AG08396 (cell line): ENCODE measurements at regions not wholly inside any gene's neighbourhood (a gene's known extent, or its start where the extent isn't known, plus 50 kb on each side); places are given as distances from the start of the nearest gene placed in this dataset.
"Not testable (repeated sequence)": the region's sequence is repeated elsewhere in the genome, so short reads cannot be mapped to it uniquely, and the experiment has no call there.

Source experiments
- DNase-seq: peaks from one replicate; pipeline ENCODE4 v3.0.0; 2012; ENCODE audit warnings: low spot score, mixed read lengths

- DNase-seq = no peak
Observed at GRCh38 chr3:78427303-78427702, 1340.5 kb downstream of the ROBO1 start.

- DNase-seq = no peak
Observed at GRCh38 chr3:78430741-78431140, 1337.1 kb downstream of the ROBO1 start.

GRCh38 chr3:78434801-78435200 lies 1333.0 kb downstream of the ROBO1 start:
- no peak for DNase-seq

- no peak for DNase-seq
Observed at GRCh38 chr3:78455166-78455565, 1312.6 kb downstream of the ROBO1 start.

GRCh38 chr3:78455712-78456433 lies 1311.9 kb downstream of the ROBO1 start:
- no peak for DNase-seq

- DNase-seq = no peak
Observed at GRCh38 chr3:78459796-78460195, 1308.0 kb downstream of the ROBO1 start.

- no peak for DNase-seq
Observed at GRCh38 chr3:78462021-78462420, 1305.8 kb downstream of the ROBO1 start.

- DNase-seq = no peak
Observed at GRCh38 chr3:78476076-78476475, 1291.7 kb downstream of the ROBO1 start.

- no peak for DNase-seq
Observed at GRCh38 chr3:78481050-78481449, 1286.7 kb downstream of the ROBO1 start.

- DNase-seq = no peak
Observed at GRCh38 chr3:78483090-78483489, 1284.7 kb downstream of the ROBO1 start.

GRCh38 chr3:78494851-78495250 lies 1272.9 kb downstream of the ROBO1 start:
- DNase-seq = no peak

GRCh38 chr3:78495301-78495700 lies 1272.5 kb downstream of the ROBO1 start:
- no peak for DNase-seq

- no peak for DNase-seq
Observed at GRCh38 chr3:78496501-78496900, 1271.3 kb downstream of the ROBO1 start.

GRCh38 chr3:78497021-78497420 lies 1270.8 kb downstream of the ROBO1 start:
- DNase-seq = no peak

GRCh38 chr3:78497767-78498166 lies 1270.0 kb downstream of the ROBO1 start:
- DNase-seq = no peak

- no peak for DNase-seq
Observed at GRCh38 chr3:78506061-78506460, 1261.7 kb downstream of the ROBO1 start.

GRCh38 chr3:78506581-78507195 lies 1261.1 kb downstream of the ROBO1 start:
- no peak for DNase-seq

GRCh38 chr3:78507196-78507984 lies 1260.4 kb downstream of the ROBO1 start:
- DNase-seq = no peak

- no peak for DNase-seq
Observed at GRCh38 chr3:78511840-78512239, 1256.0 kb downstream of the ROBO1 start.

GRCh38 chr3:78512786-78513185 lies 1255.0 kb downstream of the ROBO1 start:
- not testable (repeated sequence) for DNase-seq

GRCh38 chr3:78516437-78516836 lies 1251.4 kb downstream of the ROBO1 start:
- no peak for DNase-seq

- no peak for DNase-seq
Observed at GRCh38 chr3:78516937-78517336, 1250.9 kb downstream of the ROBO1 start.

- no peak for DNase-seq
Observed at GRCh38 chr3:78517965-78518364, 1249.8 kb downstream of the ROBO1 start.
